GM12878 (cell line): ENCODE measurements at regions not wholly inside any gene's neighbourhood (a gene's known extent, or its start where the extent isn't known, plus 50 kb on each side); places are given as distances from the start of the nearest gene placed in this dataset.

ENCODE experiments used
- ATAC-seq: fragments of 200-7000 bp; cut with Tn5 transposase; 3 replicates; pipeline ENCODE4 v1.9.1; 2020; ENCODE audit warnings: mild to moderate bottlenecking, moderate library complexity
- BruUV-seq: library from RNA; stranded (reverse); fragments of 400-500 nt; replicated peaks from 2 replicates; lab custom pipeline; 2021; lab: Mats Ljungman, UMichigan
- CTCF ChIA-PET: fragments of 300-600 bp; sonication (Branson Sonifier 250); formaldehyde crosslinking; extraction: SDS; loops from one replicate; lab custom pipeline; 2021; ENCODE audit warnings: inconsistent platforms; lab: Yijun Ruan, JAX
- POLR2A ChIA-PET: fragments of 350-600 bp; formaldehyde crosslinking; extraction: SDS; loops from one replicate; lab custom pipeline; 2021; ENCODE audit warnings: inconsistent platforms; lab: Charles Lee
- RAD21 ChIA-PET: fragments of 300-600 bp; sonication (Branson Sonifier 250); formaldehyde crosslinking; loops from one replicate; lab custom pipeline; 2023; ENCODE audit warnings: antibody characterized with exemption; ENCODE audit not compliant: unreplicated experiment; lab: Charles Lee
- SMC1A ChIA-PET: fragments of 300-600 bp; sonication (Branson Sonifier 250); formaldehyde crosslinking; loops from one replicate; lab custom pipeline; 2023; ENCODE audit not compliant: unreplicated experiment, uncharacterized antibody; lab: Charles Lee
- DNase-seq: peaks from one replicate; pipeline ENCODE4 v3.0.0-alpha.2; 2011; ENCODE audit warnings: low read depth, low spot score
- FAIRE-seq: peaks from 3 replicates; lab custom pipeline; 2011; peaks lifted over from hg19 to GRCh38; lab: Jason Lieb, UNC
- H2AFZ ChIP-seq: 2 replicates; pipeline ENCODE4 v1.6.0; 2011; ENCODE audit warnings: low read depth, low read length, control low read depth; ENCODE audit not compliant: control insufficient read depth
- H3K27ac ChIP-seq: 2 replicates; pipeline ENCODE4 v1.5.1; 2011; ENCODE audit warnings: control low read depth; ENCODE audit not compliant: control insufficient read depth, insufficient read depth
- H3K27me3 ChIP-seq, 2 experiments: replicated peaks in 1 of 2; 2 replicates each; pipeline versions ENCODE4 v1.6.0 to v1.6.1; 2011; ENCODE audit warnings: low read length in 1 of 2; ENCODE audit not compliant: control insufficient read depth in 2 of 2, insufficient read depth in 2 of 2
- H3K36me3 ChIP-seq, 2 experiments: 2 replicates each; pipeline ENCODE4 v1.5.1; 2011; ENCODE audit warnings: low read length in 1 of 2; ENCODE audit not compliant: control insufficient read depth in 2 of 2, insufficient read depth in 2 of 2
- H3K4me1 ChIP-seq: 2 replicates; pipeline ENCODE4 v1.6.1; 2011; ENCODE audit warnings: mild to moderate bottlenecking, low read length, moderate library complexity, mixed read lengths; ENCODE audit not compliant: control insufficient read depth, insufficient read depth
- H3K4me2 ChIP-seq: 2 replicates; pipeline ENCODE4 v1.6.0; 2011; ENCODE audit warnings: control low read depth; ENCODE audit not compliant: control insufficient read depth, insufficient read depth
- H3K4me3 ChIP-seq: fragments of 200-600 bp; sonication (generic); 2 replicates; pipeline ENCODE4 v1.5.1; 2016
- H3K79me2 ChIP-seq: 2 replicates; pipeline ENCODE4 v1.6.0; 2011; ENCODE audit warnings: low read length; ENCODE audit not compliant: control insufficient read depth, insufficient read depth
- H3K9ac ChIP-seq: 2 replicates; pipeline ENCODE4 v1.8.0; 2011; ENCODE audit warnings: low read length, control low read depth, mixed read lengths; ENCODE audit not compliant: control insufficient read depth, insufficient read depth
- H3K9me3 ChIP-seq: replicated peaks from 3 replicates; pipeline ENCODE4 v1.5.1; 2011; ENCODE audit warnings: mild to moderate bottlenecking, low read length; ENCODE audit not compliant: control insufficient read depth, insufficient read depth
- H4K20me1 ChIP-seq: 2 replicates; pipeline ENCODE4 v1.6.0; 2011; ENCODE audit not compliant: control insufficient read depth, insufficient read depth
- BMI1 ChIP-seq: fragments of 450-650 bp; IDR thresholded peaks from 2 replicates; pipeline ENCODE4 v1.6.1; 2016; ENCODE audit warnings: mild to moderate bottlenecking, moderate library complexity, borderline replicate concordance
- HDGF ChIP-seq: fragments of 450-650 bp; IDR thresholded peaks from 2 replicates; pipeline ENCODE4 v1.6.1; 2016; ENCODE audit warnings: antibody characterized with exemption
- JUNB ChIP-seq: IDR thresholded peaks from 2 replicates; pipeline ENCODE4 v1.6.1; 2016; ENCODE audit warnings: antibody characterized with exemption, mild to moderate bottlenecking
- KAT2A ChIP-seq: conservative IDR thresholded peaks from 2 replicates; pipeline ENCODE4 v1.6.1; 2011; ENCODE audit warnings: low read depth, low read length; ENCODE audit not compliant: control insufficient read depth
- RUNX3 ChIP-seq: IDR thresholded peaks from 2 replicates; pipeline ENCODE4 v1.6.1; 2012; ENCODE audit warnings: low read length, inconsistent platforms
- TCF12 ChIP-seq: IDR thresholded peaks from 2 replicates; pipeline ENCODE4 v1.6.1; 2011; ENCODE audit warnings: low read depth, mild to moderate bottlenecking, low read length
- ZNF24 ChIP-seq: fragments of 450-650 bp; IDR thresholded peaks from 2 replicates; pipeline ENCODE4 v1.6.1; 2017; ENCODE audit warnings: antibody characterized with exemption, mild to moderate bottlenecking
- WGBS: methylation state at CpG from one replicate; pipeline ENCODE4 v1.1.6; 2016; ENCODE audit warnings: low lambda C conversion rate; ENCODE audit not compliant: insufficient replicate concordance, insufficient coverage; ENCODE audit errors: missing lambda C conversion rate; 5-methylcytosine and 5-hydroxymethylcytosine counted together
- in situ Hi-C: fragments of 300-500 bp; cut with MboI; formaldehyde crosslinking; loops from 9 replicates; pipeline ENCODE4 v1.14.3; 2018; ENCODE audit warnings: mixed read lengths
- intact Hi-C: fragments of 100-400 bp; cut with micrococcal nuclease; formaldehyde crosslinking; loops from one replicate; pipeline ENCODE4 v1.14.2; 2022; ENCODE audit not compliant: unreplicated experiment
- TF ChIP-seq, protein P1 (sequence below): IDR thresholded peaks from 2 replicates; pipeline ENCODE4 v1.6.1; 2011; ENCODE audit warnings: mild to moderate bottlenecking, low read depth, low read length, moderate library complexity; ENCODE audit not compliant: insufficient replicate concordance

- no peak for TF ChIP-seq KAT2A
Measured at GRCh38 chr12:76202621-76203020, 118.1 kb upstream of the NAP1L1 start (continued).

DNA sequence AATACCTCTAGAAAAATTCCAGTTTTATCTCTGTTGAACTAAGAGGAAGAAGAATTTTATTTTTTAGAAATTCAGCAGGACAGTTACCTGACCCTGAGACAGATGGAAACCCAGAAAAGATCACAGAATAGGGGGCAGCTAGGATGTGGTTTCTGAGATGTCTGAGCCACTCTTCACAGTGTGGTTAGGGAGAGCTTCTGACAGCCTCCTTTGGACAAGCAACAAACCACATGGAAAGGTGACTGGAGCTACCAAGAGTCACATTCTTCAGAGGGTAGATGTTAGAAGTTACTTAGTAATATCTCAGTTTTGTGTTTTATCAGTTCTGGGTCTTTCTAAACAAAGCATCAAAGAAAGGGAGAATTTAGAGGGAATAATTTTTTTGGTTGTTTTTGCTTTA is 117.3 kb upstream of the NAP1L1 start:
- ATAC-seq (no peak), FAIRE-seq (no peak), DNase-seq (no peak)
- no TSS peak for BruUV-seq
- SMC1A ChIA-PET: interaction anchor here (1.7 kb wide), 1 partner anchor 19 kb away, joined by 3 read pairs; no protein-coding TSS in a partner anchor
- POLR2A ChIA-PET: no interaction called here
- no peak overlapping the region for H3K4me2 ChIP-seq
- no peak overlapping the region for H3K4me3 ChIP-seq
- CTCF ChIA-PET: no interaction called here
- intact Hi-C loops (no loop called here), in situ Hi-C loops (no loop called here)
- H3K9ac ChIP-seq: no peak overlapping the region
- H3K27me3 ChIP-seq: no peaks in the 10 kb centered on the region; a peak in 1 of 4 replicates
- no peak for TF ChIP-seq HDGF
- no peak for TF ChIP-seq TCF12
- TF ChIP-seq, protein P1, sequence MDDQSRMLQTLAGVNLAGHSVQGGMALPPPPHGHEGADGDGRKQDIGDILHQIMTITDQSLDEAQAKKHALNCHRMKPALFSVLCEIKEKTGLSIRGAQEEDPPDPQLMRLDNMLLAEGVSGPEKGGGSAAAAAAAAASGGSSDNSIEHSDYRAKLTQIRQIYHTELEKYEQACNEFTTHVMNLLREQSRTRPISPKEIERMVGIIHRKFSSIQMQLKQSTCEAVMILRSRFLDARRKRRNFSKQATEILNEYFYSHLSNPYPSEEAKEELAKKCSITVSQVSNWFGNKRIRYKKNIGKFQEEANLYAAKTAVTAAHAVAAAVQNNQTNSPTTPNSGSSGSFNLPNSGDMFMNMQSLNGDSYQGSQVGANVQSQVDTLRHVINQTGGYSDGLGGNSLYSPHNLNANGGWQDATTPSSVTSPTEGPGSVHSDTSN: no peak
- no peak for TF ChIP-seq BMI1
- TF ChIP-seq RUNX3: 0 out of 2 replicates have a peak, but pooled peaks have one; percentile 19
- H2AFZ ChIP-seq: no peak overlapping the region
- H3K9me3 ChIP-seq: peaks cover 6% of the 10 kb centered on the region
- H3K27ac ChIP-seq: no peak overlapping the region
- no peaks in the 10 kb centered on the region for H4K20me1 ChIP-seq
- H3K4me1 ChIP-seq: no peaks in the 10 kb centered on the region
- no peaks in the 10 kb centered on the region for H3K36me3 ChIP-seq
- RAD21 ChIA-PET: no interaction called here
- H3K79me2 ChIP-seq: no peaks in the 10 kb centered on the region

DNA sequence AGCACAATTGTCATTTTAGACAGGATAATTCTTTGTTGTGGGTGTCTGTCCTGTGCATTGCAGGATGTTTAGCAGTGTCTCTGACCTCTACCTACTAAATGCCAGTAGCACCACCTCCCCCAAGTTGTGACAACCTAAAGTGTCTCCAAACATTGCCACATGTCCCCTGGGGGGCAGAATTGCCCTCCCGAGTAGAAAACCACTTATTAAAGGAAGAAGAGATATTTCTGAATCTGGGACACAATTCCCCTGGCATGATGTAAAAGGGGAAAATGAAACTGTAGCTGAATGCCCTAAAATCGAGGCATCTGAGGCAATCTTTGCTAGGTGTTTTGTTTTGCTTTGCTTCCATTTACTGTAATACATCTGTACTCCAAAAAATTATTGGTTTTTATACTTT is 116.8 kb upstream of the NAP1L1 start:
- H3K36me3 ChIP-seq: no peaks in the 10 kb centered on the region
- TF ChIP-seq JUNB (no peak), ZNF24 (no peak), RUNX3 (no peak)
- no peaks in the 10 kb centered on the region for H3K4me1 ChIP-seq
- RAD21 ChIA-PET: no interaction called here
- H3K4me3 ChIP-seq: no peak overlapping the region
- 0% methylated on average over 2 of the region's 2 CpGs for WGBS
- FAIRE-seq: no peak
- H3K27me3 ChIP-seq: no peaks in the 10 kb centered on the region; a peak in 1 of 4 replicates
- BruUV-seq: no TSS peak
- in situ Hi-C loops: no loop called here
- no peak for ATAC-seq
- H3K4me2 ChIP-seq: no peak overlapping the region
- H3K9me3 ChIP-seq: peaks cover 6% of the 10 kb centered on the region
- H4K20me1 ChIP-seq: no peaks in the 10 kb centered on the region
- intact Hi-C loops: no loop called here
- CTCF ChIA-PET: no interaction called here
- POLR2A ChIA-PET: no interaction called here
- no peak for DNase-seq
- no peak overlapping the region for H3K27ac ChIP-seq
- no peaks in the 10 kb centered on the region for H3K79me2 ChIP-seq
- SMC1A ChIA-PET: interaction anchor here (1.7 kb wide), 1 partner anchor 19 kb away, joined by 3 read pairs; no protein-coding TSS in a partner anchor
- no peak overlapping the region for H3K9ac ChIP-seq
- no peak overlapping the region for H2AFZ ChIP-seq
